H9 (cell line): ENCODE measurements at regions not wholly inside any gene's neighbourhood (a gene's known extent, or its start where the extent isn't known, plus 50 kb on each side); places are given as distances from the start of the nearest gene placed in this dataset.

Source experiments
- DNase-seq: peaks from one replicate; pipeline ENCODE4 v3.0.0-alpha.2; 2017
- H2AFZ ChIP-seq: one replicate; pipeline ENCODE4 v1.6.1; 2013; ENCODE audit warnings: mild to moderate bottlenecking, low read length, control low read depth, moderate library complexity
- H2AK5ac ChIP-seq: 2 replicates; pipeline ENCODE4 v1.6.1; 2013; ENCODE audit warnings: low read length, control low read depth, mixed read lengths; ENCODE audit not compliant: insufficient read length
- H2BK120ac ChIP-seq: one replicate; pipeline ENCODE4 v1.6.1; 2013; ENCODE audit warnings: low read depth, mild to moderate bottlenecking, low read length, control low read depth, inconsistent platforms; ENCODE audit not compliant: poor library complexity, severe bottlenecking
- H2BK12ac ChIP-seq: 2 replicates; pipeline ENCODE4 v1.6.1; 2013; ENCODE audit warnings: low read length, control low read depth, mixed read lengths, low read depth; ENCODE audit not compliant: insufficient read length
- H2BK15ac ChIP-seq: 2 replicates; pipeline ENCODE4 v1.6.1; 2013; ENCODE audit warnings: low read depth, low read length, control low read depth
- H2BK20ac ChIP-seq: one replicate; pipeline ENCODE4 v1.6.1; 2013; ENCODE audit warnings: low read depth, mild to moderate bottlenecking, low read length, control low read depth, inconsistent platforms; ENCODE audit not compliant: poor library complexity, severe bottlenecking
- H2BK5ac ChIP-seq: 2 replicates; pipeline ENCODE4 v1.6.1; 2013; ENCODE audit warnings: low read length, control low read depth, mixed read lengths; ENCODE audit not compliant: insufficient read length
- H3K14ac ChIP-seq: 2 replicates; pipeline ENCODE4 v1.6.1; 2013; ENCODE audit warnings: low read length, control low read depth; ENCODE audit not compliant: insufficient read depth
- H3K18ac ChIP-seq: 2 replicates; pipeline ENCODE4 v1.6.1; 2013; ENCODE audit warnings: low read depth, mild to moderate bottlenecking, mixed read lengths, low read length, control low read depth; ENCODE audit not compliant: insufficient read length
- H3K23ac ChIP-seq: 2 replicates; pipeline ENCODE4 v1.6.1; 2013; ENCODE audit warnings: low read length, control low read depth, mixed read lengths, low read depth; ENCODE audit not compliant: insufficient read length
- H3K23me2 ChIP-seq: 2 replicates; pipeline ENCODE4 v1.6.1; 2013; ENCODE audit warnings: low read depth, mild to moderate bottlenecking, mixed read lengths, low read length, control low read depth; ENCODE audit not compliant: insufficient read length, poor library complexity, severe bottlenecking
- H3K27ac ChIP-seq: 2 replicates; pipeline ENCODE4 v1.5.1; 2013; ENCODE audit warnings: low read length, control low read depth, mixed read lengths, low read depth; ENCODE audit not compliant: insufficient read length
- H3K27me3 ChIP-seq: 2 replicates; pipeline ENCODE4 v1.6.1; 2013; ENCODE audit warnings: low read length, control low read depth, inconsistent platforms; ENCODE audit not compliant: insufficient read depth
- H3K4ac ChIP-seq: 2 replicates; pipeline ENCODE4 v1.6.1; 2013; ENCODE audit warnings: low read depth, mild to moderate bottlenecking, control low read depth, inconsistent platforms, low read length, moderate library complexity
- H3K4me1 ChIP-seq: 2 replicates; pipeline ENCODE4 v1.6.1; 2013; ENCODE audit warnings: low read length, control low read depth, inconsistent platforms; ENCODE audit not compliant: insufficient read depth
- H3K4me2 ChIP-seq: 2 replicates; pipeline ENCODE4 v1.6.1; 2013; ENCODE audit warnings: low read length, control low read depth, mixed read lengths; ENCODE audit not compliant: insufficient read length, insufficient read depth
- H3K56ac ChIP-seq: 2 replicates; pipeline ENCODE4 v1.6.1; 2013; ENCODE audit warnings: low read depth, mild to moderate bottlenecking, mixed read lengths, low read length, control low read depth; ENCODE audit not compliant: insufficient read length
- H3K79me1 ChIP-seq: 2 replicates; pipeline ENCODE4 v1.6.1; 2013; ENCODE audit warnings: low read depth, mild to moderate bottlenecking, moderate library complexity, low read length, control low read depth, inconsistent platforms; ENCODE audit not compliant: insufficient read depth, poor library complexity, severe bottlenecking
- H3K79me2 ChIP-seq: 2 replicates; pipeline ENCODE4 v1.6.1; 2013; ENCODE audit warnings: low read length, control low read depth, inconsistent platforms; ENCODE audit not compliant: insufficient read depth
- H3K9ac ChIP-seq: 2 replicates; pipeline ENCODE4 v1.6.1; 2013; ENCODE audit warnings: low read length, control low read depth, mixed read lengths; ENCODE audit not compliant: insufficient read length; ENCODE audit errors: extremely low read depth
- H3K9me3 ChIP-seq: one replicate; pipeline ENCODE4 v1.6.1; 2013; ENCODE audit warnings: low read depth, low read length, inconsistent platforms; ENCODE audit not compliant: control insufficient read depth
- H3T11ph ChIP-seq: one replicate; pipeline ENCODE4 v1.6.1; 2013; ENCODE audit warnings: mild to moderate bottlenecking, low read length, control low read depth, inconsistent platforms
- H4K20me1 ChIP-seq: one replicate; pipeline ENCODE4 v1.6.1; 2013; ENCODE audit not compliant: control insufficient read depth, insufficient read length, insufficient read depth
- H4K5ac ChIP-seq: 2 replicates; pipeline ENCODE4 v1.6.1; 2013; ENCODE audit warnings: low read depth, mild to moderate bottlenecking, mixed read lengths, low read length, control low read depth; ENCODE audit not compliant: insufficient read length
- H4K8ac ChIP-seq: replicated peaks from 2 replicates; pipeline ENCODE4 v1.6.1; 2013; ENCODE audit warnings: low read length, control low read depth, mixed read lengths, low read depth; ENCODE audit not compliant: insufficient read length
- H4K91ac ChIP-seq: 2 replicates; pipeline ENCODE4 v1.6.1; 2013; ENCODE audit warnings: low read depth, mild to moderate bottlenecking, moderate library complexity, mixed read lengths, low read length, control low read depth; ENCODE audit not compliant: insufficient read length
- H3K27ac Mint-ChIP-seq, 3 experiments: 2 replicates in 2 of 3; 3 replicates in 1 of 3; pipeline ENCODE4 v1.8.0; 2020 to 2021; ENCODE audit warnings: mixed read lengths in 3 of 3, mild to moderate bottlenecking in 1 of 3, moderate library complexity in 1 of 3
- H3K27me3 Mint-ChIP-seq: 2 replicates; pipeline ENCODE4 v1.8.0; 2021; ENCODE audit warnings: low read depth, mild to moderate bottlenecking, moderate library complexity, mixed read lengths
- H3K36me3 Mint-ChIP-seq, 3 experiments: 2 replicates in 2 of 3; 3 replicates in 1 of 3; pipeline ENCODE4 v1.8.0; 2020 to 2021; ENCODE audit warnings: low read depth in 3 of 3, mixed read lengths in 3 of 3; ENCODE audit not compliant: insufficient read depth in 1 of 3
- H3K4me1 Mint-ChIP-seq, 2 experiments: 2 replicates each; pipeline ENCODE4 v1.8.0; 2020; ENCODE audit warnings: mixed read lengths in 2 of 2
- H3K4me3 Mint-ChIP-seq, 2 experiments: 2 replicates in 1 of 2; 3 replicates in 1 of 2; pipeline ENCODE4 v1.8.0; 2020 to 2021; ENCODE audit warnings: mild to moderate bottlenecking in 2 of 2, mixed read lengths in 2 of 2, moderate library complexity in 1 of 2
- H3K9me3 Mint-ChIP-seq, 2 experiments: 2 replicates in 1 of 2; 3 replicates in 1 of 2; pipeline ENCODE4 v1.8.0; 2020; ENCODE audit warnings: mild to moderate bottlenecking in 2 of 2, mixed read lengths in 2 of 2, moderate library complexity in 1 of 2
- CTCF ChIP-seq: fragments of 200-600 bp; sonication (generic); conservative IDR thresholded peaks from 3 replicates; pipeline ENCODE4 v1.8.0; 2021; ENCODE audit warnings: antibody characterized with exemption, mild to moderate bottlenecking
- WGBS: extraction: QIAGEN DNeasy Blood & Tissue Kit; methylation state at CpG from one replicate; pipeline ENCODE4 v1.1.7; 2013; ENCODE audit warnings: missing lambda C conversion rate, low lambda C conversion rate, mixed read lengths; ENCODE audit not compliant: insufficient read length; ENCODE audit errors: extremely low coverage; 5-methylcytosine and 5-hydroxymethylcytosine counted together

- Histone ChIP-seq H2AFZ (no peak overlapping the region), H3K14ac (no peak overlapping the region), H2AK5ac (no peak overlapping the region), H4K91ac (no peak overlapping the region), H2BK120ac (no peak overlapping the region), H4K5ac (no peak overlapping the region), H2BK15ac (no peak overlapping the region), H3K79me1 (no peaks in the 10 kb centered on the region), H3K4me2 (no peak overlapping the region), H3K9ac (no peak overlapping the region), H3K27me3 (no peaks in the 10 kb centered on the region), H3K23me2 (no peaks in the 10 kb centered on the region), H3K56ac (no peak overlapping the region), H3K27ac (no peak overlapping the region), H3K18ac (no peak overlapping the region), H2BK5ac (no peak overlapping the region), H2BK12ac (no peak overlapping the region), H3T11ph (no peak overlapping the region), H4K8ac (no peak overlapping the region), H3K23ac (no peak overlapping the region), H4K20me1 (no peaks in the 10 kb centered on the region), H3K4ac (no peak overlapping the region), H3K4me1 (no peaks in the 10 kb centered on the region), H2BK20ac (no peak overlapping the region), H3K79me2 (no peaks in the 10 kb centered on the region), H3K9me3 (no peaks in the 10 kb centered on the region)
- Mint-ChIP-seq H3K27me3 (no peaks in the 10 kb centered on the region), H3K4me3 (no peak overlapping the region), H3K27ac (peak overlapping the region in 1 of 3 experiments; percentile 45; a peak in 1 of 7 replicates), H3K9me3 (no peaks in the 10 kb centered on the region), H3K36me3 (no peaks in the 10 kb centered on the region), H3K4me1 (peaks cover 0 to 2% of the 10 kb centered on the region in 2 experiments; a peak in 1 of 4 replicates)
- no CpG with 5 or more reads among the region's 2 CpGs for WGBS
- TF ChIP-seq CTCF: no peak
- no peak for DNase-seq
Measured at GRCh38 chr3:118537454-118537853, 497.2 kb downstream of the IGSF11 start.
